Hepatocyte (in vitro differentiated cells): ENCODE measurements at regions not wholly inside any gene's neighbourhood (a gene's known extent, or its start where the extent isn't known, plus 50 kb on each side); places are given as distances from the start of the nearest gene placed in this dataset.
"Not testable (repeated sequence)": the region's sequence is repeated elsewhere in the genome, so short reads cannot be mapped to it uniquely, and the experiment has no call there.

Experiments
- DNase-seq: peaks from one replicate; pipeline ENCODE4 v3.0.0-alpha.2; 2016; ENCODE audit warnings: low spot score
- H2AFZ ChIP-seq: fragments of 200-600 bp; sonication (generic); 2 replicates; pipeline ENCODE4 v1.6.0; 2016; ENCODE audit warnings: antibody characterized with exemption, mild to moderate bottlenecking
- H3K27ac ChIP-seq: fragments of 200-600 bp; sonication (generic); 2 replicates; pipeline ENCODE4 v1.5.1; 2016; ENCODE audit warnings: mild to moderate bottlenecking
- H3K27me3 ChIP-seq: fragments of 200-600 bp; sonication (generic); 2 replicates; pipeline ENCODE4 v1.6.1; 2016
- H3K36me3 ChIP-seq: fragments of 200-600 bp; sonication (generic); replicated peaks from 2 replicates; pipeline ENCODE4 v1.5.1; 2016; ENCODE audit warnings: low read depth; ENCODE audit not compliant: insufficient read depth
- H3K4me1 ChIP-seq: fragments of 200-600 bp; sonication (generic); 2 replicates; pipeline ENCODE4 v1.5.1; 2016; ENCODE audit warnings: mild to moderate bottlenecking, moderate library complexity; ENCODE audit not compliant: insufficient read depth
- H3K4me2 ChIP-seq: fragments of 200-600 bp; sonication (generic); 2 replicates; pipeline ENCODE4 v1.6.0; 2016
- H3K4me3 ChIP-seq: fragments of 200-600 bp; sonication (generic); 2 replicates; pipeline ENCODE4 v1.5.1; 2016; ENCODE audit warnings: mild to moderate bottlenecking
- H3K79me2 ChIP-seq: fragments of 200-600 bp; sonication (generic); 2 replicates; pipeline ENCODE4 v1.6.0; 2017; ENCODE audit warnings: mild to moderate bottlenecking
- H3K9me2 ChIP-seq: fragments of 200-600 bp; sonication (generic); replicated peaks from 2 replicates; pipeline ENCODE4 v1.6.0; 2017; ENCODE audit warnings: mild to moderate bottlenecking; ENCODE audit not compliant: insufficient read depth
- H3K9me3 ChIP-seq: fragments of 200-600 bp; sonication (generic); 2 replicates; pipeline ENCODE4 v1.5.1; 2016; ENCODE audit warnings: low read depth, mild to moderate bottlenecking
- H4K20me1 ChIP-seq: fragments of 200-600 bp; sonication (generic); 2 replicates; pipeline ENCODE4 v1.6.0; 2016; ENCODE audit warnings: mild to moderate bottlenecking; ENCODE audit not compliant: insufficient read depth, poor library complexity, severe bottlenecking
- EZH2 ChIP-seq: fragments of 200-600 bp; sonication (generic); IDR thresholded peaks from 2 replicates; pipeline ENCODE4 v1.6.1; 2016; ENCODE audit warnings: antibody characterized with exemption, mild to moderate bottlenecking, borderline replicate concordance
- EZH2phosphoT487 ChIP-seq: fragments of 200-600 bp; sonication (generic); IDR thresholded peaks from one replicate; pipeline ENCODE4 v1.6.1; 2018; ENCODE audit warnings: antibody characterized with exemption, mild to moderate bottlenecking, low read depth, moderate library complexity; ENCODE audit not compliant: unreplicated experiment, severe bottlenecking
- WGBS: methylation state at CpG from one replicate; pipeline ENCODE4 v1.1.6; 2016; ENCODE audit warnings: low lambda C conversion rate; ENCODE audit errors: missing lambda C conversion rate; 5-methylcytosine and 5-hydroxymethylcytosine counted together
- TF ChIP-seq, protein P1 (sequence below): fragments of 200-600 bp; sonication (generic); IDR thresholded peaks from 2 replicates; pipeline ENCODE4 v1.5.1; 2016; ENCODE audit warnings: antibody characterized with exemption, mild to moderate bottlenecking; ENCODE audit not compliant: poor library complexity

DNA sequence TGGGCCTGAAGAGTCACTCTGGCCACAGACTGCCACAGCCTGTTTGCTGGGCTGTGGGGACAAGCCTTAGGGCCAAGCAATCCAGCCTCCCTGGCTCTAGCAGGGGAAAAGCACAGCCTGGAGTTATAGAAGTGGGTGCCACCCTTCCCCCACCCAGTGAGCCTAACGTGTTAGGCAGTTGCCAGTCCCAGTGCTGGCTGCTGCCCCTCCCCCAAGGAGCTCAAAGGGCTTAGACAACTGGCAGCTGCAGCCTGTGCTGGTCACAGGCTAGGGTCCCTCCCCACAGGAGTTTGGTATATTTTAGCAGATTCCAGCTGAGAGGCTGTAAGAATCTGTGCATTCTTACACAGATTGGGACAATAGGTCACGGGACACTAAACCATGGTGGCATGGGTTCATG lies 370.3 kb upstream of the FGF16 start:
- WGBS, result 43% methylated on average over 2 of the region's 2 CpGs
- Histone ChIP-seq H3K36me3 (no peaks in the 10 kb centered on the region), H3K79me2 (no peaks in the 10 kb centered on the region), H3K27me3 (no peaks in the 10 kb centered on the region), H3K9me3 (no peaks in the 10 kb centered on the region), H3K9me2 (no peaks in the 10 kb centered on the region), H4K20me1 (no peaks in the 10 kb centered on the region), H2AFZ (no peak overlapping the region), H3K4me3 (no peak overlapping the region), H3K4me2 (no peak overlapping the region), H3K27ac (no peak overlapping the region), H3K4me1 (no peaks in the 10 kb centered on the region)
- no peak for TF ChIP-seq EZH2
- TF ChIP-seq EZH2phosphoT487, result no peak
- TF ChIP-seq, protein P1, sequence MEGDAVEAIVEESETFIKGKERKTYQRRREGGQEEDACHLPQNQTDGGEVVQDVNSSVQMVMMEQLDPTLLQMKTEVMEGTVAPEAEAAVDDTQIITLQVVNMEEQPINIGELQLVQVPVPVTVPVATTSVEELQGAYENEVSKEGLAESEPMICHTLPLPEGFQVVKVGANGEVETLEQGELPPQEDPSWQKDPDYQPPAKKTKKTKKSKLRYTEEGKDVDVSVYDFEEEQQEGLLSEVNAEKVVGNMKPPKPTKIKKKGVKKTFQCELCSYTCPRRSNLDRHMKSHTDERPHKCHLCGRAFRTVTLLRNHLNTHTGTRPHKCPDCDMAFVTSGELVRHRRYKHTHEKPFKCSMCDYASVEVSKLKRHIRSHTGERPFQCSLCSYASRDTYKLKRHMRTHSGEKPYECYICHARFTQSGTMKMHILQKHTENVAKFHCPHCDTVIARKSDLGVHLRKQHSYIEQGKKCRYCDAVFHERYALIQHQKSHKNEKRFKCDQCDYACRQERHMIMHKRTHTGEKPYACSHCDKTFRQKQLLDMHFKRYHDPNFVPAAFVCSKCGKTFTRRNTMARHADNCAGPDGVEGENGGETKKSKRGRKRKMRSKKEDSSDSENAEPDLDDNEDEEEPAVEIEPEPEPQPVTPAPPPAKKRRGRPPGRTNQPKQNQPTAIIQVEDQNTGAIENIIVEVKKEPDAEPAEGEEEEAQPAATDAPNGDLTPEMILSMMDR, result no peak
- DNase-seq, result no peak

DNA sequence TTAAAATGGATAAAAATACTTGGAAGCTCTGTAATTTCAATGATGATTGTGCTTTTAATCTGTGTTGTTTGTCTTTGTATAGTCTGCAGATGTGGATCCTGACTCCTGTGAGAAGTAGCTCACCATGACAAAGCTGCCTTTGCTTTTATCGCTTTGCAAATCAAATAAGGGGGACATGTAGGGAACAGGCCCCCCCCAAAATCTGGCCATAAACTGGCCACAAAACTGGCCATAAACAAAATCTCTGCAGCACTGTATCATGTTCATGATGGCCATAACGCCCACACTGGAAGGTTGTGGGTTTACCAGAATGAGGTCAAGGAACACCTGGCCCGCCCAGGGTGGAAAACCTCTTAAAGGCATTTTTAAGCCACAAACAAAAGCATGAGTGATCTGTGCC lies 366.0 kb upstream of the FGF16 start:
- not testable (repeated sequence) for H4K20me1 ChIP-seq, H3K4me2 ChIP-seq, DNase-seq, H3K9me3 ChIP-seq, H3K27ac ChIP-seq, H3K36me3 ChIP-seq, H3K9me2 ChIP-seq, H3K27me3 ChIP-seq, H2AFZ ChIP-seq, H3K79me2 ChIP-seq, H3K4me3 ChIP-seq, H3K4me1 ChIP-seq
- 70% methylated on average over 3 of the region's 3 CpGs for WGBS

DNA sequence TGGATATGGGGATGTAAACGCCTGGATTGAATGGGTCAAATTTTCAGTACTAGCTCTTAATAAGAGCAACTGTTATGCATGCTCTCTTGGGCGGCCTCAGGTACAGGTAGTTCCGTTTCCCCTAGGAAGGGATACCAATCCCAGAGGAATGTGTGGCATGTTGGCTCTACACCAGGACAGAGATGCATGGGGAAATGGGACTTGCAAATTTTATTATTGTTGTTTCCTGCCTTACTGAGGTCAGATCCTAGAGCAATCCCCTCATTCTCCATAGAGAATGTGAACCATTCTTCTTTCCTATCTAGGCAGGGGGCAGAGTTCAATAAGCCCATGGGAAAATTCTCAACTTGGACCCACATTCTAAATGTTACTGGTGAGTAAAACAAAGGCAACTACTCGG lies 361.8 kb upstream of the FGF16 start:
- TF ChIP-seq EZH2 (no peak), EZH2phosphoT487 (no peak)
- TF ChIP-seq, protein P1, result no peak
- DNase-seq, result no peak
- no peaks in the 10 kb centered on the region for H3K36me3 ChIP-seq
- no peak overlapping the region for H3K4me3 ChIP-seq
- H2AFZ ChIP-seq, result no peak overlapping the region
- no peaks in the 10 kb centered on the region for H3K9me2 ChIP-seq
- WGBS, result 81% methylated on average over 4 of the region's 4 CpGs
- H3K79me2 ChIP-seq, result no peaks in the 10 kb centered on the region
- H3K4me1 ChIP-seq, result no peaks in the 10 kb centered on the region
- H3K27me3 ChIP-seq, result no peaks in the 10 kb centered on the region
- H4K20me1 ChIP-seq, result no peaks in the 10 kb centered on the region
- H3K9me3 ChIP-seq, result no peaks in the 10 kb centered on the region
- H3K27ac ChIP-seq, result no peak overlapping the region
- no peak overlapping the region for H3K4me2 ChIP-seq

DNA sequence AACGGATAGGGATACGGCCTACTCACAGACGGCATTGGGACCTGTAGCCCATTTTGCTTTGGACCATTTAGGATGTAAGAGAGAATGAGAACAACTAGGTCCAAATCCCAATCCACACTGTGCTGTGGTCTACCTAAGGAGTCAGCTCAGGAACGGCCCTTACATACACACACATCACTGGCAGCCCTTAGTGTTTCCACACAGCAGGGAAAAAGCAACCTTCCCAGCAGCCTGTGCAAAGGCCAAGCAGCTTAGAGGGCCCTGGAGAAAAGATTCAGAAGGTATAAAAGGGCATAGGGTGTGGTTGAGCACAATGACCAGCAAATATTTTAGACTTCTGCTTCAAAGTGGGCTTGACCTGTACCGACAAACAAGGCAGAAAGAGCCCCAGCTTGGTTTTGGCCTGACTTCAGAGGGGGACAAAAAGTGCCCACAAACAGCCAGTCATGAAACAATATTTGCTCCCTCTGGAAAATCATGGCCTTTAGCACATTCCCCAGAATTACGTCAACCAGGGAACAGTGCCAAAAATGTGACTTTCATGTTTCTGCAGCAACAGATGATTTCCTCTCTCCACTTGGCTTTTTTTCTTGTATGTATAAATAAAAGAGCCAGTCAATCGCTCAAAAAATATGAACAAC lies 359.5 kb upstream of the FGF16 start:
- H3K36me3 ChIP-seq, result no peaks in the 10 kb centered on the region
- no peak overlapping the region for H3K4me3 ChIP-seq
- no peaks in the 10 kb centered on the region for H4K20me1 ChIP-seq
- no peaks in the 10 kb centered on the region for H3K9me2 ChIP-seq
- peak; percentile 43 for DNase-seq
- WGBS, result 72% methylated on average over 7 of the region's 7 CpGs
- peak overlapping the region; percentile 56 for H3K27ac ChIP-seq
- no peak overlapping the region for H2AFZ ChIP-seq
- no peaks in the 10 kb centered on the region for H3K4me1 ChIP-seq
- TF ChIP-seq, protein P1, result no peak
- TF ChIP-seq EZH2 (no peak), EZH2phosphoT487 (no peak)
- no peaks in the 10 kb centered on the region for H3K9me3 ChIP-seq
- no peaks in the 10 kb centered on the region for H3K79me2 ChIP-seq
- H3K4me2 ChIP-seq, result no peak overlapping the region
- no peaks in the 10 kb centered on the region for H3K27me3 ChIP-seq
